Activated naive CD8-positive, alpha-beta T cell treated with anti-CD3 and anti-CD28 coated beads, Interleukin-2, amount 50 U/mL, for 24 hours (primary cell): ENCODE measurements at regions not wholly inside any gene's neighbourhood (a gene's known extent, or its start where the extent isn't known, plus 50 kb on each side); places are given as distances from the start of the nearest gene placed in this dataset.

Experiments used
- ATAC-seq: fragments of 150-1000 bp; cut with Tn5 transposase; one replicate; pipeline ENCODE4 v1.10.0; 2021
- DNase-seq: peaks from one replicate; pipeline ENCODE4 v3.0.0; 2021
- H3K27ac Mint-ChIP-seq: one replicate; pipeline ENCODE4 v1.8.0; 2021; ENCODE audit warnings: mild to moderate bottlenecking, mixed read lengths
- H3K27me3 Mint-ChIP-seq: one replicate; pipeline ENCODE4 v1.8.0; 2021; ENCODE audit warnings: mixed read lengths
- H3K36me3 Mint-ChIP-seq: one replicate; pipeline ENCODE4 v1.8.0; 2021; ENCODE audit warnings: low read depth, mixed read lengths
- H3K4me1 Mint-ChIP-seq: one replicate; pipeline ENCODE4 v1.8.0; 2021; ENCODE audit warnings: mixed read lengths
- H3K4me3 Mint-ChIP-seq: one replicate; pipeline ENCODE4 v1.8.0; 2021; ENCODE audit warnings: mild to moderate bottlenecking, moderate library complexity, mixed read lengths
- H3K9me3 Mint-ChIP-seq: one replicate; pipeline ENCODE4 v1.8.0; 2021; ENCODE audit warnings: mixed read lengths

DNA sequence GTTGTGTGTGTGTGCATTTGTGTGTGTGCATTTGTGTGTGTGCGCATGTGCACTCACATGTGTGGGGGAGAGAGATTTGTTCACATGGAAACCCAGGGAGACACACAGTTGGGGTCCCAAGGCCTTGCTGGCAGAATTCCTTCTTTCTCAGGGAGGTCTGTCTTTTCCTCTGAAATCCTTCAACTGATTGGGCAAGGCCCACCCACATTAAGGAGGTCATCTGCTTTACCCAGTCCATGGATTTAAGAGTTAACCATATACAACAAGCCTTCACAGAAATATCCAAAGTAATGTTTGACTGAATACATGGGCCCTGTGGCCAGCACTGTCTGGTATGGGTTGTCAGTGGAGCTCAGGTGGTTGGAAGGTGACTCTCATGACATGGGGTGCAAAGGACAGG is 641.4 kb downstream of the BRD1 start:
- H3K36me3 Mint-ChIP-seq: no peaks in the 10 kb centered on the region
- H3K4me1 Mint-ChIP-seq: no peaks in the 10 kb centered on the region
- ATAC-seq (no peak), DNase-seq (no peak)
- H3K9me3 Mint-ChIP-seq: peaks cover 3% of the 10 kb centered on the region
- H3K4me3 Mint-ChIP-seq: no peak overlapping the region
- H3K27ac Mint-ChIP-seq: no peak overlapping the region
- peaks cover 3% of the 10 kb centered on the region for H3K27me3 Mint-ChIP-seq

DNA sequence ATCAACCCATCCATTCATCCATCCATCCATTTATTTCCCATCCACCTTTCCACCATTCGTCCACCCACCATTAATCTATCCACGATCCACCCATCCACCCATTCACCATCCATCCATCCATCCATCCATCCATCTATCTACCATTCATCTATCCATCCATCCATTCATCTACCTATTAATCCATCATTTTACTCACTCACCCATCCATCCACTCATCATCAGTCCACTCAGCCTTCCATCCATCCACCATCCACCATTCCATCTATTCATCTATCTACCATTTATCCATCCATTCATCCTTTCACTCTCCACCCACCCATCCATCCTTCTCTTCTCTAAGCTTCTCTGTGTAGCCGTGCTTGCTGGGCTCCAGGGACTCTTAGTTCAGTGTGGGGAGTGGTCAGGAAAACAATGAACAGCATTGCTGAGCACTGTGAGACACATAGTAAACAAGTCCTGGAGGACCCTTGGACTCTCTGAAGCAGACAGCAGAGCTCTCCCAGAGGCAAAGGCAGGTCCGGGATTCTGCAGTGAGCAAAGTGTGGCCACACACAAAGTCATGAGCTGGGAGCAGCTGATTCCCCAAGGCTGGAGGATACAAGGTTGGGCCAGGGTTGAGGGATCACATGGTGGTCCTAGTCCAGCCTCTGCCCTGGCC is 642.2 kb downstream of the BRD1 start:
- ATAC-seq (no peak), DNase-seq (no peak)
- Mint-ChIP-seq H3K4me3 (no peak overlapping the region), H3K9me3 (peaks cover 3% of the 10 kb centered on the region), H3K27ac (no peak overlapping the region), H3K4me1 (no peaks in the 10 kb centered on the region), H3K27me3 (peaks cover 3% of the 10 kb centered on the region), H3K36me3 (no peaks in the 10 kb centered on the region)

DNA sequence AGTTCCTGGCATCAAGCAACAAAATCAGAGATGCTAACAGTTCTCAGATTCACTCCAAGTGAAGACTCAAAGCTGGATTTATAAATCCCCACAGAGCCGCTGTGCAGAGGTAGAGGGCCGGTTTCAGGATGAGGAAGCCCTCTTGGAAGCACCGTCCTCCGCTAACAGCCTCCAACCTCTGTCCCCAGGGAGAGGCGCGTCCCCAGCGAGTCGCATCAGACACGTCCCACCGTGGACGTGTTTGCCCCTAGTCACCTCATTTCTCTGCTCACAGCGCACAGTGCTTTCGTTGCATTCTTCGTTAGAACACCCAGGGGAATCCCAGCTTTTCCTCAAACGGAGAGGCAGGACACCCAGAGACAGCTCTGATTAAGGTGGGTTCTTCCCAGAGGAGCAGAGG is 642.9 kb downstream of the BRD1 start:
- peaks cover 3% of the 10 kb centered on the region for H3K9me3 Mint-ChIP-seq
- H3K27ac Mint-ChIP-seq: no peak overlapping the region
- H3K27me3 Mint-ChIP-seq: peaks cover 3% of the 10 kb centered on the region
- ATAC-seq (no peak), DNase-seq (no peak)
- no peaks in the 10 kb centered on the region for H3K4me1 Mint-ChIP-seq
- no peak overlapping the region for H3K4me3 Mint-ChIP-seq
- no peaks in the 10 kb centered on the region for H3K36me3 Mint-ChIP-seq

DNA sequence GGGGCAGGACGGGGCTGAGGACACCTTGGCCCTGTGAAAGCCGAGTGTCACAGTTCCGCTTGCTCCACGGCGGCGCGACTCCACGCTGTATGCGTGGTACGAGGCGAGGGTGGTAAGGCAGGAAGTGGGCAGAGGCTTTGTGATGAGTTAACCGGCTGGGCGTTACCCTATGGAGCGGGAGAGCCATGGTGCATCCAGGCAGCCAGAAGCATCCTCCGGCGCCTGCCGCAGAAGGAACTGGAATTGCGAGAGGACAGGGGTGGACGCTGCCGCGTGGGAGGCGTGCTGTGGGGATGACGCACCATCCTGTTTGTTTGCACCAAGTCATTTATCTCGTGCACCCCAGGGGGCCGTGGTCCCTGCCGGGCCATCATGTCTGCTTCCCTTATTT is 643.9 kb downstream of the BRD1 start:
- H3K9me3 Mint-ChIP-seq: peaks cover 3% of the 10 kb centered on the region
- H3K27me3 Mint-ChIP-seq: peaks cover 3% of the 10 kb centered on the region
- no peaks in the 10 kb centered on the region for H3K4me1 Mint-ChIP-seq
- no peak overlapping the region for H3K27ac Mint-ChIP-seq
- ATAC-seq: no peak
- H3K4me3 Mint-ChIP-seq: no peak overlapping the region
- H3K36me3 Mint-ChIP-seq: no peaks in the 10 kb centered on the region
- DNase-seq: no peak

DNA sequence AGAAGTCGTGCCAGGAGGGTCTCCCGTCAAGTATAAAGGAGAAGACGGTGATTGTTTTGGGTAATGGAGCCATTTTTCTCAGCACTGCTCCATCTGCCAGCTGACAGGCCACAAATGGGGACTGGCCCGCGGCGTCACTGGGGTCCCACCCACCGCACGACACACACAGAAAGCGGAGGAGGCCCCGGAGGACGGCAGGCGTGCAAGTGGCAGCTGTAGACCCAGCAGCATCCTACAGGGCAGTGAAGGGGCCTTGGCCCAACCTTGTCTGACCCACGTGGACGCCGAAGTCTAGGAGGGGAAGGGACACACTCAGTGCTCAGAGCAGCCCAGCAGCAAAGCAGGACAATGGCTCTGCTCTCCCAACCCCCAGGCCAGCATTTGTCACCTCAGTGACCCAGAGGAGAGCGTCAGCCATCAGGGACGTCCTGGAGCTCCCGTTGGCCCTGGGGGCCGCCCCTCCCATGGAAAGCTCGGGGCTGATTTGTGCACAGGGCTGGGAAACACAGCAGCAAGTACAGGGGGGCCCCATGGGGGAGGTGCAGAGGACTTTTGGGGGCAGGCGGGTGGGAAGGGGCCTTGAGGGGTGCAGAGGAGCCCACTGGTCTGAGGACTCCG is 644.4 kb downstream of the BRD1 start:
- Mint-ChIP-seq H3K9me3 (peaks cover 2% of the 10 kb centered on the region), H3K27ac (no peak overlapping the region), H3K27me3 (peaks cover 3% of the 10 kb centered on the region), H3K36me3 (no peaks in the 10 kb centered on the region), H3K4me3 (no peak overlapping the region), H3K4me1 (no peaks in the 10 kb centered on the region)
- ATAC-seq (no peak), DNase-seq (no peak)

DNA sequence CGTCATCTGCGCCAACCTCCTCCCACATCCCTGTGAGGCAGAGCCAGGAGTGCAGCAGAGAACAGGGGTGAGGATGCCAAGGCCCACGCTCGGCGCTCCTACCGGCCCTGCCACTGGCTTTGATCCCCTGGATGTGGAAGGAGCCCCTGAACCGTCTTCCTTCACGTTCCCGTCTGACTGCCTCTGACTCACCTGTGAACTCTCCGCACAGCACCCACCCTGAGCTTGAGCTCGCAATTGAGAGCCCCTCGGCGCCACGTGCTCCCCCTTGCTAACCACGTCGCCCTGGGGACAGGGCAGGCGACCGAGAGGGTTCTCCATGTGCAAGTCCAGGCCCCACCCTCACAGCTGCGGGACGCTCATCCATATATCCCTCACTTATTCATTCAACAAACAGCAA is 645.3 kb downstream of the BRD1 start:
- Mint-ChIP-seq H3K27ac (no peak overlapping the region), H3K36me3 (no peaks in the 10 kb centered on the region), H3K4me3 (no peak overlapping the region), H3K4me1 (no peaks in the 10 kb centered on the region), H3K27me3 (peaks cover 3% of the 10 kb centered on the region), H3K9me3 (no peaks in the 10 kb centered on the region)
- ATAC-seq (no peak), DNase-seq (no peak)

DNA sequence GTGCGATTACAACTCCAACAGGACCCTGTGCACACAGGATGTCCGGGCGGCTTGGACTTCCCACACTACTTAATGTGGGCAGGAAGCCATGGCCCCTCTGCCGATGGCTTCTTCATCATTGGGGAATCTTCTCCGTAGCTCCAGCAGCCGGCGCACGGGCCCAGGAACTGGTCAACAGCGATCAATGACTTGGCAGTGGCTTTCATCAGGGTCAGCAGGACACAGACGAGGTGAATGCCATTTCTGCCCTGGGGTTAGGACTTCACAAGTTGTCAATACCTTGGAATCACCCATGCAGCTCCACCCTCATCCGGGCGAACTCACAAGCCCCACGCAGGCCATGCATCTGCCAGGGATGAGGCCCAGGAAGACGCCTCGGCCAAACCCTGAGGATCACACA is 645.7 kb downstream of the BRD1 start:
- DNase-seq: no peak
- no peaks in the 10 kb centered on the region for H3K9me3 Mint-ChIP-seq
- no peak overlapping the region for H3K27ac Mint-ChIP-seq
- no peak overlapping the region for H3K4me3 Mint-ChIP-seq
- H3K4me1 Mint-ChIP-seq: no peaks in the 10 kb centered on the region
- no peaks in the 10 kb centered on the region for H3K36me3 Mint-ChIP-seq
- ATAC-seq: no peak
- peaks cover 3% of the 10 kb centered on the region for H3K27me3 Mint-ChIP-seq

DNA sequence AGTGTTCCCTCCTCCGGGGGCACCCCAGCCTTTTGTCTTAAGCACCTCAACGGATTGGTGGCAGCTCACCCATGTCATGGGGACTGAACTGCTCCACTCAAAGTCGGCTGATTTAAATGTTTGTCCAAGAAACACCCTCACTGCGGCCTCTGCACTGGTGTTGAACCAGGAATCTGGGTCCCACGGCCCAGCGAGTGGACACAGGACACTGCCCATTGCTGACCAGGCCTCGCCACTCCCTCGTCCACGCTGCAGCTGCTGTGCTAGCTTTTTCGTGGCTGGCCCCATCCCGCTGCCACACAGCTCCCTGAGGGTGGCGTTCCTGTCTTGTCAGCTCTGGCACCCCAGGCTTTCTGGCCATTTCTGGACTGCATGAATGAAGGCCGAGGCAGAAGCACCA is 646.2 kb downstream of the BRD1 start:
- DNase-seq (no peak), ATAC-seq (no peak)
- H3K27ac Mint-ChIP-seq: no peak overlapping the region
- H3K27me3 Mint-ChIP-seq: peaks cover 3% of the 10 kb centered on the region
- no peaks in the 10 kb centered on the region for H3K9me3 Mint-ChIP-seq
- no peaks in the 10 kb centered on the region for H3K4me1 Mint-ChIP-seq
- no peak overlapping the region for H3K4me3 Mint-ChIP-seq
- H3K36me3 Mint-ChIP-seq: no peaks in the 10 kb centered on the region

DNA sequence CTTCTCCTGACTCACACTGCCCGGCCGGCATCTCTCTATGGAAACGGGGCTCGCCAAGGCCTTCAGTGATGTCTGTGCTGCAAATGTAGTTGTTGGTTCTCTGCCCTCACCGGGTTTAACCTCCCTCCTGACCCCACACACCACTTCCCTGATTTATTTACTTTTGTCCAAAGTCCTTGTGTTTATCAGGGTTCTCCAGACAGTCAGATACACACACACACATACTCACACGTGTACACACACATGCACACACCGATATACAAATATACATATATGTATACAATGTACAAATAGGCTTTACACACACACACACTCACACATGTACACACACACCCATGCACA is 647.0 kb downstream of the BRD1 start:
- peaks cover 3% of the 10 kb centered on the region for H3K27me3 Mint-ChIP-seq
- no peak overlapping the region for H3K4me3 Mint-ChIP-seq
- ATAC-seq (no peak), DNase-seq (no peak)
- no peaks in the 10 kb centered on the region for H3K9me3 Mint-ChIP-seq
- no peaks in the 10 kb centered on the region for H3K4me1 Mint-ChIP-seq
- no peak overlapping the region for H3K27ac Mint-ChIP-seq
- no peaks in the 10 kb centered on the region for H3K36me3 Mint-ChIP-seq

DNA sequence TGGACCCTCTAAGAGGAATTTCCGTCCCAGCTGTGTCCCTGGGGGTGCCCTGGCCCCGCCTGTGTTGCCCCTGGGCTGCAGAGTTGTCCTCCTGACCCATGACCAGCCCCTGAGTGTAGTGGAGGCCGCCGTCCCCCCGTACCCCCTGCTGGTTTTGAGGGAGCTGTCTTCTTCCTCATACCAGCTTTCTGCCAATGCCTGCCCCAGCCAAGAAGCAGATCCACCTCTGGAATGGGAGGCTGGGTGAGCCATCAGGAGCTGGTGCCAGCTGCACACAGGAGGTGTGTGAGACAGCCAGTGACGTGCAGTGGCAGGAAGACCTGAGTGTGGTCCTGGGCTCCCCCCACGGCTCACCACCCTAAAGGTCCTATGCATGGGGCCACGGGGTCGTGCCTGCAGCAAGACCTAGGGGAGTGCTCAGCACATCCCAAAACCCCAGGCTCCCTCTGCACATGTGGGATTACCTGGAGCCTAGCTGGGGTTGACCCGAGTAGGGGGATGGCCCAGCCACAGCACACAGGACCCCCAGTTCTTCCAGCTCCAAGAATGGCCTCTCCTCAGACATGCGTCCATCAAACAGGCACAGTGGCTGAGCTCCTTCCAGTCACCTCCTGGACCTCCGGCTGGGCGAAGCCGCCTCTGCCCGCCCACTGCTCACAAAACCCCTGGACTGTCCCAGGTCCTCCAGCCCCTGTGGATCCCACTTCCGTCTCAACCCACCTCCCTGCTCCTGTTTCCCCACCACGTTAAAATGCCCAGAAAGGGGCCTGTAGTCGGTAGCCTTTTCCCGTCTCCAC is 647.6 kb downstream of the BRD1 start:
- no peaks in the 10 kb centered on the region for H3K9me3 Mint-ChIP-seq
- no peak overlapping the region for H3K4me3 Mint-ChIP-seq
- DNase-seq: no peak
- no peaks in the 10 kb centered on the region for H3K4me1 Mint-ChIP-seq
- H3K27ac Mint-ChIP-seq: no peak overlapping the region
- no peak for ATAC-seq
- H3K36me3 Mint-ChIP-seq: no peaks in the 10 kb centered on the region
- no peaks in the 10 kb centered on the region for H3K27me3 Mint-ChIP-seq

DNA sequence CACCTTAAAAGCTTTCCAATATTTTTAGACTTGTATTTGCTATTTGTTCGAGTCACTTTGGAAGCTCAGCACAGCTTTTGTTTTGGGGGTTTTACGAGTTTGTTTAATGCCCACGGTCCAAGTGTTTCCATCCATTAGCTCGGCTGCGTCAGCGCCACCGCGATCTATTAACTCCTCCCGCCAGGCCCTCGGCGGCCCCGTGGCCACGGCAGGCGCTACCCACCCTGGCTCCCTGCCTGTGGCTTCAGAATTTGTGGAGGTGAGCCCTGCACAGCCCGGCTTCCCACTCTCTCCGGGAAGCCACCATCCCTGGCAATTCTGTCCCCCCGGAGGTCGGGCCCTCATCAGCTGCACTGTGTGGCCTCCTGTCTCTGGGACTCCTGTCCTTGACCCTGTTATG is 648.5 kb downstream of the BRD1 start:
- Mint-ChIP-seq H3K36me3 (no peaks in the 10 kb centered on the region), H3K4me3 (no peak overlapping the region), H3K9me3 (no peaks in the 10 kb centered on the region), H3K4me1 (no peaks in the 10 kb centered on the region), H3K27me3 (peaks cover 4% of the 10 kb centered on the region), H3K27ac (no peak overlapping the region)
- ATAC-seq: no peak
- DNase-seq: no peak

DNA sequence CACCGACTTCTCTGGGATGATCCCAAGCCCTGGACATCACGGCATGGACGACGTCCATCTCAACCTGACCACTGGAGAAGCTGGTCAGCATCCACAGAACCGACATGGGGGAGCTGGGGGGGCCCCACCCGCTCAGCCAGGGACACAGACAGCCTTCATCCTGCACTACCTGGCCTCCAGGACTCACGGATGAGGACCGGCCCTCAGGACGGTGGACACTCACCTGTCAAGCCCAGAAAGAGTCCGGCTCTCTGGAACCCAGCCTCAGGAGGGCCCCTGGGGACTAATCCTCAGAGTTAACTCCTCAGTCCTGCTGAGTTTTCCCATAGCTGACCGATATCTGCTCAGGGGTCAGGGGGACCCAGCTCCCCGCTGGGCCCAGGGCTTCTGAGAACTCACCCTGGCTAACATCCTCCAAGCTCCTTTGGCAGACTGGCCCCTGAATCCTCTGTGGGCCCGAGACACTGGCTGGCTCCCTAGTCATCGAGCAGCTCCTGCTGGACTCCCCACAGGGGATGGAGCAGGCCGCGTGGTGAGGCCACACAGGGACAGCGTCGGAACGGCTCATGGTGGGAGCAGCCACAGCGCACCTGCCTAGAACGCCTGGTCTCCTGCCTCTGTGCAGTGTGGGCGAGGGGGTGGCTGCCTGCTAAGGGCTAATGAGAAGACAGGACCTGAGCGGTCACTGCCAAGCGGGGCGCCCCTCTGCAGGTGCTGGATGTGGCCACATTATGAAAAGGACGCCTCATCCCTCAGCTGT is 649.2 kb downstream of the BRD1 start:
- Mint-ChIP-seq H3K4me3 (no peak overlapping the region), H3K27me3 (peaks cover 4% of the 10 kb centered on the region), H3K4me1 (no peaks in the 10 kb centered on the region), H3K27ac (no peak overlapping the region), H3K36me3 (no peaks in the 10 kb centered on the region), H3K9me3 (no peaks in the 10 kb centered on the region)
- no peak for DNase-seq
- no peak for ATAC-seq

DNA sequence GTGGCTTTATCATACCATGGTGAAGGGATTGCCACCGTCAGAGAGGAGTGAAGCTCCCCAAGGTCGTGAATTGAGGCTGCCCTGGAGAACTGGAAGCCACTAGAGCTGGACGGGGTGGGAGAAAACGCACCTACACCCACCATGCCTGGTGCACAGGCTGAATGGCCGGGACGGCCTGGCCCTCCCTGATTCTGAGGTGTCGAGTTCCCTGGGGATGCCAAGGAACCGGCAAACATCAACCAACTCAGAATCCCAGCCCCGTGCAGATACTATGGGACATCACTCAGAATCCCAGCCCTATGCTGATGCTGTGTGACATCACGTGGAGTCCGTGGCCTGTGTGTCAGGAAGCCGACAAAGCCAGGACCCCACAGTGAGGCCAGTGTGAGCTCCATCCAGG is 650.0 kb downstream of the BRD1 start:
- peaks cover 4% of the 10 kb centered on the region for H3K27me3 Mint-ChIP-seq
- DNase-seq: no peak
- no peaks in the 10 kb centered on the region for H3K36me3 Mint-ChIP-seq
- no peaks in the 10 kb centered on the region for H3K4me1 Mint-ChIP-seq
- H3K4me3 Mint-ChIP-seq: no peak overlapping the region
- no peaks in the 10 kb centered on the region for H3K9me3 Mint-ChIP-seq
- H3K27ac Mint-ChIP-seq: no peak overlapping the region
- ATAC-seq: peak; percentile 20

DNA sequence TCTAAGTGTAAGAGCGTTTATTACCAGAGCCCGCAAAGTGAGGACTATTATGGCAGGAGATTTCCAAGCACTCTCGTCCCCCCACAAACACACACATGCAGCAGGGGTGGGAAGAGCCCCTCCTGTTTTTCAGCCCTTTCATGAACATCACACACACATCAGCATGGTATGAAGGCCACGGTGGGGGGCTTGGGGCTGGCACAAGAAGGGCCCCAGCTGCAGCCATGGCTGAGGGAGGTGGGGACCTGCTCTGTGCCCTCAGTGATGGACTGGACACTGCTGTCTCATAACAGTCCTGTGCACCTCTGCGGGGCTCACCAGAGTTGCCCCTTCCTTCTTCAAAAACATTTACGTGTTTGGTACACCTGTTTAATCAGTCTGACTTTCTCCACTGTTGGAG is 650.7 kb downstream of the BRD1 start:
- no peaks in the 10 kb centered on the region for H3K36me3 Mint-ChIP-seq
- H3K9me3 Mint-ChIP-seq: peaks cover 5% of the 10 kb centered on the region
- no peak overlapping the region for H3K4me3 Mint-ChIP-seq
- H3K4me1 Mint-ChIP-seq: no peaks in the 10 kb centered on the region
- ATAC-seq: no peak
- H3K27ac Mint-ChIP-seq: no peak overlapping the region
- H3K27me3 Mint-ChIP-seq: peaks cover 4% of the 10 kb centered on the region
- DNase-seq: no peak

DNA sequence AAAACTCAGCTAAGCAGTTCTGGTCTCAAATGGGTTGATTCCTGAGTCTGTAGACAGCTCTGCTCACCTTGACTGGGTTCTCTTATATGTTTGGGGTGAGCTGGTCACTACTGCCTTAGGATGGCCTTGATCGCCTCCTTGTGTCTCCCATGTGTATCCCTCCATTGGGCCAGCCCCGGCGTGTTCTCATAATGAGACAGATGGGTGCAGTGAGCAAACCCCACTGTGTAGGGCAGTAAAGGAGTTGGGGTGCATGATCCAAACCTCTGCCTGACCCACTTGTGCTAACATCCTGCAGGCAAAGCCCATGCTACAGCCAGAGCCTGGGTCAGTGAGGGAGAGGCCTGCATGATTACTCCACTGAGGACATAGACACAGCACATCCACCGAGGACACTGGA is 657.6 kb downstream of the BRD1 start:
- DNase-seq: no peak
- peaks cover 4% of the 10 kb centered on the region for H3K36me3 Mint-ChIP-seq
- H3K4me3 Mint-ChIP-seq: no peak overlapping the region
- no peak overlapping the region for H3K27ac Mint-ChIP-seq
- no peaks in the 10 kb centered on the region for H3K4me1 Mint-ChIP-seq
- peaks cover 15% of the 10 kb centered on the region for H3K9me3 Mint-ChIP-seq
- H3K27me3 Mint-ChIP-seq: peaks cover 8% of the 10 kb centered on the region
- no peak for ATAC-seq
